Mesenchymal stem cell (in vitro differentiated cells and primary cell): ENCODE measurements at regions not wholly inside any gene's neighbourhood (a gene's known extent, or its start where the extent isn't known, plus 50 kb on each side); places are given as distances from the start of the nearest gene placed in this dataset.
"Not testable (repeated sequence)": the region's sequence is repeated elsewhere in the genome, so short reads cannot be mapped to it uniquely, and the experiment has no call there.

Experiments
- DNase-seq: peaks from one replicate; pipeline ENCODE4 v3.0.0-alpha.2; 2013
- H2AFZ ChIP-seq: one replicate; pipeline ENCODE4 v1.6.1; 2013; ENCODE audit warnings: low read depth, mild to moderate bottlenecking, control low read depth, inconsistent platforms, low read length, moderate library complexity
- H2AK5ac ChIP-seq: 2 replicates; pipeline ENCODE4 v1.6.1; 2013; ENCODE audit warnings: low read length, moderate library complexity, mild to moderate bottlenecking, inconsistent platforms; ENCODE audit not compliant: severe bottlenecking
- H2BK120ac ChIP-seq: one replicate; pipeline ENCODE4 v1.6.1; 2013; ENCODE audit warnings: low read depth, mild to moderate bottlenecking, inconsistent platforms, low read length, moderate library complexity
- H2BK12ac ChIP-seq, 2 experiments: one replicate each; pipeline ENCODE4 v1.6.1; 2013; ENCODE audit warnings: inconsistent platforms in 2 of 2, low read length in 2 of 2, mild to moderate bottlenecking in 2 of 2, moderate library complexity in 2 of 2, control low read depth in 1 of 2
- H2BK15ac ChIP-seq: one replicate; pipeline ENCODE4 v1.6.1; 2013; ENCODE audit warnings: mild to moderate bottlenecking, low read depth, inconsistent platforms; ENCODE audit not compliant: poor library complexity, severe bottlenecking
- H2BK5ac ChIP-seq: 2 replicates; pipeline ENCODE4 v1.6.1; 2013; ENCODE audit warnings: low read depth, mild to moderate bottlenecking, low read length, control low read depth, inconsistent platforms; ENCODE audit not compliant: poor library complexity, severe bottlenecking
- H3K14ac ChIP-seq, 2 experiments: one replicate each; pipeline ENCODE4 v1.6.1; 2013; ENCODE audit warnings: inconsistent platforms in 2 of 2, low read length in 2 of 2, control low read depth in 1 of 2, mild to moderate bottlenecking in 1 of 2, moderate library complexity in 1 of 2
- H3K18ac ChIP-seq, 2 experiments: one replicate each; pipeline ENCODE4 v1.6.1; 2013; ENCODE audit warnings: inconsistent platforms in 2 of 2, low read length in 2 of 2, control low read depth in 1 of 2, low read depth in 1 of 2, mild to moderate bottlenecking in 1 of 2
- H3K23ac ChIP-seq, 2 experiments: one replicate each; pipeline ENCODE4 v1.6.1; 2013; ENCODE audit warnings: inconsistent platforms in 2 of 2, low read length in 2 of 2, mild to moderate bottlenecking in 2 of 2, moderate library complexity in 2 of 2, control low read depth in 1 of 2
- H3K27ac ChIP-seq: 2 replicates; pipeline ENCODE4 v1.5.1; 2013; ENCODE audit warnings: mild to moderate bottlenecking, moderate library complexity, low read length, control low read depth, inconsistent platforms; ENCODE audit not compliant: poor library complexity, severe bottlenecking
- H3K27me3 ChIP-seq, 2 experiments: 2 replicates each; pipeline versions ENCODE4 v1.6.1 to v1.7.0; 2013; ENCODE audit warnings: low read length in 2 of 2, mild to moderate bottlenecking in 2 of 2, moderate library complexity in 2 of 2, control low read depth in 1 of 2, inconsistent platforms in 1 of 2; ENCODE audit not compliant: control insufficient read depth in 1 of 2, insufficient read depth in 1 of 2
- H3K36me3 ChIP-seq, 2 experiments: 2 replicates each; pipeline versions ENCODE4 v1.6.1 to v1.7.0; 2013; ENCODE audit warnings: low read length in 2 of 2, control low read depth in 1 of 2, inconsistent platforms in 1 of 2, low read depth in 1 of 2, mild to moderate bottlenecking in 1 of 2; ENCODE audit not compliant: insufficient read depth in 2 of 2, control insufficient read depth in 1 of 2
- H3K4ac ChIP-seq, 2 experiments: one replicate each; pipeline ENCODE4 v1.6.1; 2013; ENCODE audit warnings: inconsistent platforms in 2 of 2, low read length in 2 of 2, mild to moderate bottlenecking in 2 of 2, moderate library complexity in 2 of 2, control low read depth in 1 of 2, low read depth in 1 of 2
- H3K4me1 ChIP-seq: 2 replicates; pipeline ENCODE4 v1.6.1; 2013; ENCODE audit warnings: low read depth, low read length, control low read depth; ENCODE audit not compliant: control insufficient read depth, insufficient read depth
- H3K4me2 ChIP-seq: 2 replicates; pipeline ENCODE4 v1.6.1; 2013; ENCODE audit warnings: low read length, mild to moderate bottlenecking, inconsistent platforms; ENCODE audit not compliant: poor library complexity, severe bottlenecking
- H3K4me3 ChIP-seq, 2 experiments: 2 replicates each; pipeline versions ENCODE4 v1.5.1 to v1.7.0; 2013; ENCODE audit warnings: low read length in 2 of 2, mild to moderate bottlenecking in 2 of 2, control low read depth in 1 of 2, low read depth in 1 of 2; ENCODE audit not compliant: insufficient read depth in 1 of 2
- H3K79me1 ChIP-seq: replicated peaks from 2 replicates; pipeline ENCODE4 v1.6.1; 2013; ENCODE audit warnings: mild to moderate bottlenecking, control low read depth, low read length, inconsistent platforms; ENCODE audit not compliant: poor library complexity, severe bottlenecking
- H3K9ac ChIP-seq: 2 replicates; pipeline ENCODE4 v1.7.0; 2013; ENCODE audit warnings: mild to moderate bottlenecking, low read length, moderate library complexity
- H3K9me3 ChIP-seq: 2 replicates; pipeline ENCODE4 v1.7.0; 2013; ENCODE audit warnings: mild to moderate bottlenecking, low read length; ENCODE audit not compliant: control insufficient read depth
- H4K8ac ChIP-seq: one replicate; pipeline ENCODE4 v1.6.1; 2013; ENCODE audit warnings: inconsistent platforms, mild to moderate bottlenecking, low read length, moderate library complexity
- H4K91ac ChIP-seq: one replicate; pipeline ENCODE4 v1.6.1; 2013; ENCODE audit warnings: mild to moderate bottlenecking, low read length, inconsistent platforms
- WGBS: methylation state at CpG from one replicate; pipeline ENCODE4 v1.1.7; 2013; ENCODE audit warnings: mixed read lengths; 5-methylcytosine and 5-hydroxymethylcytosine counted together

GRCh38 chr11:21794306-21794705, 398.6 kb upstream of the ANO5 start:
- DNase-seq = no peak
- Histone ChIP-seq H3K4ac (no peak overlapping the region), H2BK5ac (no peak overlapping the region), H2BK120ac (no peak overlapping the region), H3K9ac (no peak overlapping the region), H3K23ac (no peak overlapping the region), H2BK12ac (no peak overlapping the region), H3K4me2 (no peak overlapping the region), H3K9me3 (peaks cover 26% of the 10 kb centered on the region), H3K18ac (no peak overlapping the region), H3K79me1 (no peaks in the 10 kb centered on the region), H3K4me3 (no peak overlapping the region), H4K8ac (no peak overlapping the region), H3K27ac (no peak overlapping the region), H3K4me1 (no peaks in the 10 kb centered on the region), H3K14ac (no peak overlapping the region), H3K36me3 (no peaks in the 10 kb centered on the region), H2AFZ (no peak overlapping the region), H3K27me3 (no peaks in the 10 kb centered on the region), H2BK15ac (no peak overlapping the region), H2AK5ac (no peak overlapping the region), H4K91ac (no peak overlapping the region)
- WGBS = 83% methylated on average over 2 of the region's 2 CpGs

- Histone ChIP-seq H2AK5ac (no peak overlapping the region), H3K27me3 (no peaks in the 10 kb centered on the region), H3K23ac (no peak overlapping the region), H2AFZ (no peak overlapping the region), H3K79me1 (no peaks in the 10 kb centered on the region), H2BK120ac (no peak overlapping the region), H2BK5ac (no peak overlapping the region), H3K27ac (no peak overlapping the region), H4K91ac (no peak overlapping the region), H2BK12ac (no peak overlapping the region), H3K4me2 (no peak overlapping the region), H3K9ac (no peak overlapping the region), H3K36me3 (no peaks in the 10 kb centered on the region), H3K9me3 (peaks cover 21% of the 10 kb centered on the region), H3K4me1 (no peaks in the 10 kb centered on the region), H3K4me3 (no peak overlapping the region), H2BK15ac (no peak overlapping the region), H3K14ac (no peak overlapping the region), H3K18ac (no peak overlapping the region), H3K4ac (no peak overlapping the region), H4K8ac (no peak overlapping the region)
- DNase-seq = no peak
- 63% methylated on average over 1 of the region's 2 CpGs for whole genome bisulfite sequencing
These were observed 394.7 kb upstream of the ANO5 start for GRCh38 chr11:21798216-21798615.

DNA sequence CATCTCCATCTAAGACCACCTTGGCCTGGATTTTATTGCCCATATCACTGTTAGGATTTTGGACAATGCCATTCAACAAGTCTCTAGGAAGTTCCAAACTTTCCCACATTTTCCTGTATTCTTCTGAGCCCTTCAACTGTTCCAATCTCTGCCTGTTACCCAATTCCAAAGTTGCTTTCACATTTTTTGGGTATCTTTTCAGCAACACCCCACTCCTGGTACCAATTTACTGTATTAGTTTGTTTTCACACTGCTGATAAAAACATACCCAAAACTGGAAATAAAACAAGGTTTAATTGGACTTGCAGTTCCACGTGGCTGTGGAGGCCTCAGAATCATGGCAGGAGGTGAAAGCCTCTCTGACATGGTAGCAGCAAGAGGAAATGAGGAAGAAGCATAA, 388.4 kb upstream of the ANO5 start:
- H3K4ac ChIP-seq, H3K4me3 ChIP-seq, H3K9ac ChIP-seq, H3K4me2 ChIP-seq, H3K4me1 ChIP-seq, H2AFZ ChIP-seq, H2BK15ac ChIP-seq, H2AK5ac ChIP-seq, H3K27me3 ChIP-seq, H4K91ac ChIP-seq, DNase-seq, H4K8ac ChIP-seq, H2BK12ac ChIP-seq, H3K14ac ChIP-seq, H3K23ac ChIP-seq, H3K18ac ChIP-seq, H3K79me1 ChIP-seq, H2BK5ac ChIP-seq, H2BK120ac ChIP-seq, H3K36me3 ChIP-seq, H3K27ac ChIP-seq: not testable (repeated sequence)
- no CpG with 5 or more reads among the region's 1 CpG for WGBS
- H3K9me3 ChIP-seq = peaks cover 24% of the 10 kb centered on the region

DNA sequence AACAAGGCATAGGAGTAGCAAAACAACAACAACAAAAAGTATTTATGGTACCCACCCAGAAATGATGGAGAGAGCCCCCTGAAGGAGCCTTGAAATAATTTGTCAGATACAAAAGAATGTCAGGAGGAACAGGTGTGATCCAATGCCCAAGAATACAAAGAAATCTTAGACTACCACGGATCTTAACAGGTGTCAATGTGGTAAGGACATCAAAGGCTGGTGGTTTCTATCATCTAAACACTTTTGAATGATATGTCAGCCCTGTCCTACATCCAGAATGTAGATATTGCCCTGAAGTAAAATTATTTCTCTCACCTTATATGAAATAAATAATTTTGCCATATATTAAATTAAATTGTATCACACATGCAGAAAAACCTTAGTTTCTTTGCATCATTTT, 386.4 kb upstream of the ANO5 start:
- Histone ChIP-seq H3K14ac (no peak overlapping the region), H3K23ac (no peak overlapping the region), H3K36me3 (no peaks in the 10 kb centered on the region), H2AK5ac (no peak overlapping the region), H3K4ac (no peak overlapping the region), H2BK15ac (no peak overlapping the region), H2AFZ (no peak overlapping the region), H3K4me3 (no peak overlapping the region), H2BK5ac (no peak overlapping the region), H3K4me1 (no peaks in the 10 kb centered on the region), H4K8ac (no peak overlapping the region), H3K9me3 (peaks cover 24% of the 10 kb centered on the region), H3K4me2 (no peak overlapping the region), H4K91ac (no peak overlapping the region), H3K27me3 (no peaks in the 10 kb centered on the region), H3K9ac (no peak overlapping the region), H2BK120ac (no peak overlapping the region), H3K27ac (no peak overlapping the region), H3K18ac (no peak overlapping the region), H3K79me1 (no peaks in the 10 kb centered on the region), H2BK12ac (no peak overlapping the region)
- DNase-seq = no peak
- WGBS = no CpG with 5 or more reads among the region's 1 CpG
